GM12878 (cell line): ENCODE measurements at regions not wholly inside any gene's neighbourhood (a gene's known extent, or its start where the extent isn't known, plus 50 kb on each side); places are given as distances from the start of the nearest gene placed in this dataset.

Experiments
- ATAC-seq: fragments of 200-7000 bp; cut with Tn5 transposase; 3 replicates; pipeline ENCODE4 v1.9.1; 2020; ENCODE audit warnings: mild to moderate bottlenecking, moderate library complexity
- BruUV-seq: library from RNA; stranded (reverse); fragments of 400-500 nt; replicated peaks from 2 replicates; lab custom pipeline; 2021; lab: Mats Ljungman, UMichigan
- CTCF ChIA-PET: fragments of 300-600 bp; sonication (Branson Sonifier 250); formaldehyde crosslinking; extraction: SDS; loops from one replicate; lab custom pipeline; 2021; ENCODE audit warnings: inconsistent platforms; lab: Yijun Ruan, JAX
- POLR2A ChIA-PET: fragments of 350-600 bp; formaldehyde crosslinking; extraction: SDS; loops from one replicate; lab custom pipeline; 2021; ENCODE audit warnings: inconsistent platforms; lab: Charles Lee
- RAD21 ChIA-PET: fragments of 300-600 bp; sonication (Branson Sonifier 250); formaldehyde crosslinking; loops from one replicate; lab custom pipeline; 2023; ENCODE audit warnings: antibody characterized with exemption; ENCODE audit not compliant: unreplicated experiment; lab: Charles Lee
- SMC1A ChIA-PET: fragments of 300-600 bp; sonication (Branson Sonifier 250); formaldehyde crosslinking; loops from one replicate; lab custom pipeline; 2023; ENCODE audit not compliant: unreplicated experiment, uncharacterized antibody; lab: Charles Lee
- DNase-seq: peaks from one replicate; pipeline ENCODE4 v3.0.0-alpha.2; 2011; ENCODE audit warnings: low read depth, low spot score
- FAIRE-seq: peaks from 3 replicates; lab custom pipeline; 2011; peaks lifted over from hg19 to GRCh38; lab: Jason Lieb, UNC
- H2AFZ ChIP-seq: 2 replicates; pipeline ENCODE4 v1.6.0; 2011; ENCODE audit warnings: low read depth, low read length, control low read depth; ENCODE audit not compliant: control insufficient read depth
- H3K27ac ChIP-seq: 2 replicates; pipeline ENCODE4 v1.5.1; 2011; ENCODE audit warnings: control low read depth; ENCODE audit not compliant: control insufficient read depth, insufficient read depth
- H3K27me3 ChIP-seq, 2 experiments: replicated peaks in 1 of 2; 2 replicates each; pipeline versions ENCODE4 v1.6.0 to v1.6.1; 2011; ENCODE audit warnings: low read length in 1 of 2; ENCODE audit not compliant: control insufficient read depth in 2 of 2, insufficient read depth in 2 of 2
- H3K36me3 ChIP-seq, 2 experiments: 2 replicates each; pipeline ENCODE4 v1.5.1; 2011; ENCODE audit warnings: low read length in 1 of 2; ENCODE audit not compliant: control insufficient read depth in 2 of 2, insufficient read depth in 2 of 2
- H3K4me1 ChIP-seq: 2 replicates; pipeline ENCODE4 v1.6.1; 2011; ENCODE audit warnings: mild to moderate bottlenecking, low read length, moderate library complexity, mixed read lengths; ENCODE audit not compliant: control insufficient read depth, insufficient read depth
- H3K4me2 ChIP-seq: 2 replicates; pipeline ENCODE4 v1.6.0; 2011; ENCODE audit warnings: control low read depth; ENCODE audit not compliant: control insufficient read depth, insufficient read depth
- H3K4me3 ChIP-seq: fragments of 200-600 bp; sonication (generic); 2 replicates; pipeline ENCODE4 v1.5.1; 2016
- H3K79me2 ChIP-seq: 2 replicates; pipeline ENCODE4 v1.6.0; 2011; ENCODE audit warnings: low read length; ENCODE audit not compliant: control insufficient read depth, insufficient read depth
- H3K9ac ChIP-seq: 2 replicates; pipeline ENCODE4 v1.8.0; 2011; ENCODE audit warnings: low read length, control low read depth, mixed read lengths; ENCODE audit not compliant: control insufficient read depth, insufficient read depth
- H3K9me3 ChIP-seq: replicated peaks from 3 replicates; pipeline ENCODE4 v1.5.1; 2011; ENCODE audit warnings: mild to moderate bottlenecking, low read length; ENCODE audit not compliant: control insufficient read depth, insufficient read depth
- H4K20me1 ChIP-seq: 2 replicates; pipeline ENCODE4 v1.6.0; 2011; ENCODE audit not compliant: control insufficient read depth, insufficient read depth
- CTCF ChIP-seq, 3 experiments: IDR thresholded peaks in 2 of 3; conservative IDR thresholded peaks in 1 of 3; 2 replicates each; pipeline ENCODE4 v1.5.1; 2011; ENCODE audit warnings: low read depth in 3 of 3, low read length in 3 of 3, mild to moderate bottlenecking in 3 of 3, control low read depth in 2 of 3, moderate library complexity in 2 of 3, inconsistent platforms in 1 of 3, mixed read lengths in 1 of 3; ENCODE audit not compliant: control insufficient read depth in 2 of 3, insufficient read depth in 1 of 3; ENCODE audit errors: extremely low read depth in 1 of 3
- E2F4 ChIP-seq: IDR thresholded peaks from 2 replicates; pipeline ENCODE4 v1.6.1; 2012; ENCODE audit warnings: low read depth, low read length, improper control_type of control experiment
- FOS ChIP-seq: IDR thresholded peaks from 3 replicates; pipeline ENCODE4 v1.6.1; 2011; ENCODE audit warnings: borderline replicate concordance; ENCODE audit not compliant: insufficient read length; ENCODE audit errors: extremely low read depth
- FOXK2 ChIP-seq: fragments of 450-650 bp; IDR thresholded peaks from 2 replicates; pipeline ENCODE4 v1.6.1; 2017; ENCODE audit warnings: mild to moderate bottlenecking, moderate library complexity
- HCFC1 ChIP-seq: fragments of 150-350 bp; IDR thresholded peaks from 2 replicates; pipeline ENCODE4 v1.6.1; 2014; ENCODE audit warnings: low read length
- KLF5 ChIP-seq: fragments of 450-650 bp; IDR thresholded peaks from 2 replicates; pipeline ENCODE4 v1.6.1; 2014; ENCODE audit warnings: mild to moderate bottlenecking; ENCODE audit not compliant: partially characterized antibody
- MYB ChIP-seq: fragments of 150-350 bp; IDR thresholded peaks from 2 replicates; pipeline ENCODE4 v1.6.1; 2014; ENCODE audit warnings: mild to moderate bottlenecking, low read depth, low read length, borderline replicate concordance
- NFYB ChIP-seq: IDR thresholded peaks from 2 replicates; pipeline ENCODE4 v1.6.1; 2011; ENCODE audit warnings: low read depth, mild to moderate bottlenecking, low read length, improper control_type of control experiment, moderate library complexity; ENCODE audit not compliant: insufficient read depth
- POLR2AphosphoS5 ChIP-seq: IDR thresholded peaks from 2 replicates; pipeline ENCODE4 v1.6.1; 2011; ENCODE audit warnings: mild to moderate bottlenecking, low read length, inconsistent platforms
- RAD21 ChIP-seq: IDR thresholded peaks from 2 replicates; pipeline ENCODE4 v1.6.1; 2011; ENCODE audit warnings: mild to moderate bottlenecking, low read depth, low read length, moderate library complexity; ENCODE audit not compliant: insufficient read depth
- SMAD1 ChIP-seq: fragments of 450-650 bp; IDR thresholded peaks from 2 replicates; pipeline ENCODE4 v1.6.1; 2018; ENCODE audit warnings: mild to moderate bottlenecking, low read depth; ENCODE audit not compliant: partially characterized antibody
- TAF1 ChIP-seq: IDR thresholded peaks from 2 replicates; pipeline ENCODE4 v1.6.1; 2011; ENCODE audit warnings: mild to moderate bottlenecking, low read depth, low read length, borderline replicate concordance
- ZNF622 ChIP-seq: fragments of 450-650 bp; IDR thresholded peaks from 2 replicates; pipeline ENCODE4 v1.6.1; 2017; ENCODE audit warnings: mild to moderate bottlenecking, inconsistent platforms
- WGBS: methylation state at CpG from one replicate; pipeline ENCODE4 v1.1.6; 2016; ENCODE audit warnings: low lambda C conversion rate; ENCODE audit not compliant: insufficient replicate concordance, insufficient coverage; ENCODE audit errors: missing lambda C conversion rate; 5-methylcytosine and 5-hydroxymethylcytosine counted together
- in situ Hi-C: fragments of 300-500 bp; cut with MboI; formaldehyde crosslinking; loops from 9 replicates; pipeline ENCODE4 v1.14.3; 2018; ENCODE audit warnings: mixed read lengths
- intact Hi-C: fragments of 100-400 bp; cut with micrococcal nuclease; formaldehyde crosslinking; loops from one replicate; pipeline ENCODE4 v1.14.2; 2022; ENCODE audit not compliant: unreplicated experiment

- 50% methylated on average over 7 of the region's 7 CpGs for WGBS
- TF ChIP-seq NFYB (no peak), KLF5 (no peak), POLR2AphosphoS5 (no peak), RAD21 (no peak), FOXK2 (no peak)
- no peaks in the 10 kb centered on the region for H3K79me2 ChIP-seq
- H3K27me3 ChIP-seq = no peaks in the 10 kb centered on the region; a peak in 1 of 4 replicates
- in situ Hi-C loops = no loop called here
- ChIA-PET SMC1A (no interaction called here), RAD21 (interaction anchor here (0.9 kb wide), 1 partner anchor 160 kb away, joined by 3 read pairs; no protein-coding TSS in a partner anchor), CTCF (interaction anchor here (0.6 kb wide), 1 partner anchor 612 kb away, joined by 4 read pairs; no protein-coding TSS in a partner anchor), POLR2A (no interaction called here)
- no peak overlapping the region for H3K4me3 ChIP-seq
- FAIRE-seq (no peak), ATAC-seq (no peak), DNase-seq (no peak)
- no peaks in the 10 kb centered on the region for H3K4me1 ChIP-seq
- no peak overlapping the region for H3K27ac ChIP-seq
- H3K4me2 ChIP-seq = no peak overlapping the region
- no peaks in the 10 kb centered on the region for H3K36me3 ChIP-seq
- no peaks in the 10 kb centered on the region for H4K20me1 ChIP-seq
- BruUV-seq = no TSS peak
- no peaks in the 10 kb centered on the region for H3K9me3 ChIP-seq
- intact Hi-C loops = no loop called here
- no peak overlapping the region for H3K9ac ChIP-seq
- H2AFZ ChIP-seq = no peak overlapping the region
These were observed 302.9 kb upstream of the RASGRP1 start for GRCh38 chr15:38867556-38867955.

GRCh38 chr15:38868326-38869114 is 303.9 kb upstream of the RASGRP1 start:
- H3K9ac ChIP-seq = no peak overlapping the region
- H3K4me2 ChIP-seq = no peak overlapping the region
- RAD21 ChIA-PET = no interaction called here
- no peak for FAIRE-seq
- H3K79me2 ChIP-seq = no peaks in the 10 kb centered on the region
- CTCF ChIA-PET = no interaction called here
- no peak overlapping the region for H3K27ac ChIP-seq
- no peaks in the 10 kb centered on the region for H4K20me1 ChIP-seq
- POLR2A ChIA-PET = no interaction called here
- SMC1A ChIA-PET = no interaction called here
- in situ Hi-C loops (no loop called here), intact Hi-C loops (no loop called here)
- no peaks in the 10 kb centered on the region for H3K36me3 ChIP-seq
- no peaks in the 10 kb centered on the region; a peak in 1 of 4 replicates for H3K27me3 ChIP-seq
- H2AFZ ChIP-seq = no peak overlapping the region
- no peak for DNase-seq
- no peak overlapping the region for H3K4me3 ChIP-seq
- H3K9me3 ChIP-seq = no peaks in the 10 kb centered on the region
- no peaks in the 10 kb centered on the region for H3K4me1 ChIP-seq
- no peak for ATAC-seq
- WGBS = 22% methylated on average over 8 of the region's 8 CpGs
- no TSS peak for BruUV-seq
- no peak for TF ChIP-seq TAF1
- TF ChIP-seq HCFC1 = no peak
- TF ChIP-seq FOS = no peak
- TF ChIP-seq SMAD1 = no peak
- no peak for TF ChIP-seq CTCF (IDR thresholded peaks at IDR 0.05 in 2 of 3, conservative IDR thresholded peaks at IDR 0.05 in 1 of 3; ENCODE audit: control insufficient read depth in 2 of 3, extremely low read depth in 1 of 3, insufficient read depth in 1 of 3, low read depth in 3 of 3, low read length in 3 of 3)
- no peak for TF ChIP-seq E2F4
- no peak for TF ChIP-seq ZNF622
- TF ChIP-seq MYB = no peak
